Stomach (tissue), 4 donors: ENCODE measurements at regions not wholly inside any gene's neighbourhood (a gene's known extent, or its start where the extent isn't known, plus 50 kb on each side); places are given as distances from the start of the nearest gene placed in this dataset.

Experiments
- EP300 ChIP-seq: sonication (generic); formaldehyde crosslinking; IDR thresholded peaks from one replicate; pipeline ENCODE4 v1.6.1; 2017; ENCODE audit warnings: antibody characterized with exemption
- POLR2A ChIP-seq, 4 donors: fragments of 450-650 bp; IDR thresholded peaks; one replicate each; pipeline ENCODE4 v1.6.1; 2016; ENCODE audit warnings: antibody characterized with exemption in 4 of 4, control low read depth in 2 of 4, mild to moderate bottlenecking in 1 of 4, moderate library complexity in 1 of 4

GRCh38 chr5:2946315-2946714, 194.8 kb upstream of the IRX2 start:
- TF ChIP-seq EP300 = no peak
- no peak for TF ChIP-seq POLR2A (IDR thresholded peaks at IDR 0.05)
